ENCODE measurements at regions not wholly inside any gene's neighbourhood (a gene's known extent, or its start where the extent isn't known, plus 50 kb on each side); places are given as distances from the start of the nearest gene placed in this dataset.
A peak's percentile ranks its signal among the peaks of the same experiment; 100 is the strongest.

DNA sequence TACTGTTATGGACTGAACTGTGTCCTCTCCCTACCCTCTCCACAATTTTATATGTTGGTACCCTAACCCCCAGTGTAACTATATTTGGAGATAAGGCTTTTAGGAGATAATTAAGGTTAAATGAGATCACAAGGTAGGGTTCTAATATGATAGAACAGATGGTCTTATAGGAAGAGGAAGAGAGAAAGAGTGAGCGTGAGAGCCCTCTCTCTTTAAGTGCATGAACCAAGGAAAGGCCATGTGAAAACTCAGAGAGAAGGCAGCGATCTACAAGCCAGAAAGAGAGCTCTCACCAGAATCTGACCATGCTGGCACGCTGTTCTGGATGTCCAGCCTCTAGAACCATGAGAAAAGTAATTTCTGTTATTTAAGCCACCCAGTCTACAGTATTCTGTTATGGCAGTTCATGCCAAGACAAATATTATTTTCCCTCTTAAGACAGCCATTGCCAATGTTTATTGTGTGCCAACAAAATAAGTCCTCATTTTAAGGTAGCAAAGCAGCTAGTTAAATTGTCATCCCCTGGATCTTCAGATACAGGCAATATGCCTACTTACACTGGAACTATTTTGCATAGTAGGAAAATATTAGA, 336.2 kb downstream of the MID1IP1 start:
- DNase-seq (ENCODE audit: low read depth in 2 of 2) = no peak

DNA sequence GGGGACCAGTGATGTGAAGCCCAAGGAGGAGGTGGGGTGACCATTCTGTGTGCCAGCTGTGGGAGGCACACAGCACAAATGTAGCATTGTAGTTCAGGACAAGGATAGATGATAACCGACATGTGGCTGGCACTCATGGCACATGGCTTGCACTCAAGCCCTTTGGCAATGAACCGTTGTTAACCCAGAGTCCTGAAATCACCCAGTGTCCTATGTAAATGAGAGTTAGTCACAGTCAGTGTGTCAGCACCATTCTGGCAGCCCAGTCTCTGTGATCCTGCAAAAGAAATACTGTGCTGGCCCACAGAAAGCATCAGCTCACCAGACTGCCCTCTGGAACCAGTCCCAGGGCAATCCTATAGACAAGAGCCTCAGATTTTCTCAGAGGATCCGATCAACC, 339.3 kb downstream of the MID1IP1 start:
- DNase-seq (ENCODE audit: low read depth in 2 of 2) = no peak

DNA sequence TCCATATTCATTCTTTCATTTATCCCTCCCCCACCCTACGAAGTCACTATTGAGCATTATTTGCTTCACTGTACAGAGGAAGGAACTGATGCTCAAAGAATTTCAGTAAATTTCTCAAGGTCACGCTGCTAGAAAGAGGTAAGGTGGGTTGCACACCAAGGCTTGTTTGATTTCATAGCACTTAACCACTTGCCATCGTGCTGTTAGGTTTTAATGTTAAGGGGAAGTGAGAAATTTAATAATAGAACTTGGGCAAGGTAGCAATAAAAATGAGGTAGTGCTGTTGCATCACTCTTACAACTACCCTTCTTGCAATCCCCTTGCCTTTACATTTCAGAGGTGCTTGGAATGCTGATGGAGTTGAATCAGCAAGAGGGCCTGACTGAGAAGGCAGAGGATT, 343.1 kb downstream of the MID1IP1 start:
- DNase-seq (ENCODE audit: low read depth in 2 of 2) = no peak

DNA sequence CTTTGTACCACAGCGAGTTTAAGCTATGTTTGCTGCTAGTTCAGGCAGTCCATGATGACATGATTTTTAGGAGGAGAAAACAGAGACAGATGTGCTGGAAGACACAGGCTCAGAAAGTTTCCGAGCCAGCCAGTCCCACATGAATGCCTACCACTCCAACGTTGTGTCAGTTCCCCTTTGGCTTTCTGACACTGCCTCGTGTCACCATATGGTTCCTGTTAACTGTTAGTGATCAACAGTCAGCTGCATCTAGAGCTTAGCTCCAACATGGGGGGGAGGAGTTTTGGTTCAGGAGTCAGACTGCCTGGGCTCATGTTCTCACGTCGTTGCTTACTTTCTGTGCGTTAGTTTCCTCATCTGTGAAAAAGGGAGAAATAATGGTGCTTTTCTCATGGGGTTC, 343.7 kb downstream of the MID1IP1 start:
- DNase-seq (ENCODE audit: low read depth in 2 of 2) = no peak

DNA sequence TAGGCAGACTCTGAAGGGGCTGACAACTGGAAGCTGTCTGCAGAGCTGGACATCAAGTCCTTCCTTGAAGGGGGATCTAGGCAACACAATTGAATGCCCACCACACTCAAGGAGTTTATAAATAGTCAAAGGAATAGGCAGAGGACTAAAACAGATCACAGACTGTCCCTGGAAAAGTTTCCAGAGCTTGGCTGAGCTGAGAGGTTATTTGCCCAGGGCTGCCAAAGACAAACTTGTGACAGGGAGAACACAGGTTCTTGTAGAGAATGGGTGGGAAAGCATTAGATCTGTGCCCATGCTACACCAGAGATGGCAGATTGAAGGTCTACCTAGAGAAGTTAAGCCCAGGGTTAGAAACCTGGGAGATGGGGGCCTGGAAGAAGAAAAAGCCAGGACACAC, 344.6 kb downstream of the MID1IP1 start:
- no peak for DNase-seq (ENCODE audit: low read depth in 2 of 2)

DNA sequence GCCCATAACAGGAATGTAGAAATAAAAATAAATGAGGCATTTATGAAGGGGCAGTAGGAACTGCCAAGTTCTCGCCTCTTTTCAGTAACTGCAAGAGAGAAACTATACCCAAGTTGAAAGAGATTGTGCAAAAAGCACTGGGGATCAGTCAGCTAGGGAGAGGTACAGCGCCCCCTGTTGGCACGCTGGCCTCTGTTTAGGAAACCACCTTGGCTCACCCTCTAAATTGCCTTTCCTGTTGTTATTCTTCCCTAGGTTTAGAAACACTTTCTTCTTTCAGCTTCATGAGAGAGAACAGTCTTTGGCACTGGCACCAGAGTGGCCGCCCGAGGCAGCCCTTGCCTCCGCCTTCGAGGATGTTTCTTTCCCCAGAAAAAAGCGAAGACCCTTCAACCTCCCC, 348.5 kb downstream of the MID1IP1 start:
- peak; percentile 37 to 57 for DNase-seq (ENCODE audit: low read depth in 2 of 2)

DNA sequence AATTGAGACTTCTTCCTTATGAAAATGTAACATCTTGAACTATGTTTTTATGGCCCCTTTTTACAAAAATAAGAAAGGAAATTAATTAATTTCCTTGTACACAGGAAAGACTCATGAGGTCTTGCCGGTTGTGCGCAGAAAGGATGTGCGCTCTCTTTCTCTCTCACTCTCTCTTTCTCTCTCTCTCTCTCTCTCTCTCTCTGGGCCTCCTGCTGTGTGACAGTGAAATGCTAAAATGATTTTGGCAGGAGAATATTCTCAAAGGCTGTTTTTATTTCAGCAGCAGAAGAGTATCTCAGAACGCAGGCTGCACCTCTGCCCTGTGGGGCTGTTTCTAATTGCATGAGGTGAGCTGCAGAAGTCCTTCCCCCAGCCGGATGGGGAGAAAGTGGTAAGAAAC, 349.0 kb downstream of the MID1IP1 start:
- no peak for DNase-seq (ENCODE audit: low read depth in 2 of 2)

DNA sequence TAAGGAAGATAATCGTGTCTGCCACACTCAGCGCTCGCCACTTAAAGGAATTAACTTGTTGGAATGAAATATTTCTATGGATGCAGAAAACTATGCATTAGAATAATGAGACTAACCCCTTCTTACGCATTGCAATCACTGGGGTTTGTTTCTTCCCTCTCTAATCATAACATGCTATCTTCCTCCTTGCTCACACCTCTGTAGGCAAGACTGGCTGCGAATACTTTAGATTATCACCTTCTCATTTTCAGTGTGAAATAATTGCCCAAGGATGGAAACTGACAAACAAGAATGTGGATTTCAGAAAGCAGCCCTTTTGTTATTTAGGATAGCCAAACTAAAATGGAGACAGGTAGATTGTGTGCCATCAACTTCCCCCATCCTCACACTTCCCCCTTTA, 349.4 kb downstream of the MID1IP1 start:
- DNase-seq (ENCODE audit: low read depth in 2 of 2) = no peak

DNA sequence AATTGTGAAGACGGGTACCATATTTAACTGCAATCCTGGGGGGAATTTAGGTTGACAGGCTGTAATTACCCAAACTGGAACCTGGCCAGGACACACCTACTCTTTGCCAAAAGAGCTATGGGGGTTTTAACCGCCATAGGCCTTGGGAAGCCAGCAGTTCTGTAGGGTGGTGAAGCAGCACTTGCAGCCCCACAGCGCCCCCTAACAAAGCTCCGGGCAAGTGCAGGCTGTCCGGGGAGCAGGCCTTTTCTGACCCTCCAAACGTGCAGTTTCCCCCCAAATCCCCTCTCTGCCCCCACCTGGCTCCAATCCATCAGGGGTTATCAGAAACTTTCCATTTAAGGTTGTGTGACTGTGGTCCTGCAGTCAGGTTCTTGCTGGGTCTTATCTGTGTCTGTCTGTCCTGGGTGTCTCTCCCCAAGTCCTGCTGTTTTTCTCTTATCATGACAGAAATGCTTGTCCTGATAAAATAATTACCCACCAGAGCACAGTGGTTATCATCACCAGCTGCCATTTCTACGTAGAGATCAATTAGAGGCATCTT, 350.9 kb downstream of the MID1IP1 start:
- DNase-seq (ENCODE audit: low read depth in 2 of 2) = peak; percentile 12 to 16

DNA sequence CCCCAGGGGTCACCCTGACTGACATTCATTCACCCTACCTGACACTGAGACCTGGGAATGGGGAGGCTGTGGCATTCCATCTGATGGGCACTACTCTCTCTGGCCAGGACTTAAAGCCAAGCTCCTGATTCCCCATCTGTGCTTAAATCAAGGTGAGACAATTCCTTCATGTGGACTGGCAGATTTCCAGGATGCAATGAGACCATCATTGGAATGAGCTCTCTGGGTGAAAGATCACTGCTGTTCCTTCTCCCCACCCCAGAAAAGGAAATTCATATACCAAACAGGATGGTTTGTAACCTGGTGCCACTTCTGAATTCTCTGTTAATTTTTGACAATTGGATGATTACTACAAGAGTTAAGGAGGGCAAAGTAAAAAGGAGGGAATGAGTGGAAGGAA, 354.8 kb downstream of the MID1IP1 start:
- DNase-seq (ENCODE audit: low read depth in 2 of 2) = no peak

DNA sequence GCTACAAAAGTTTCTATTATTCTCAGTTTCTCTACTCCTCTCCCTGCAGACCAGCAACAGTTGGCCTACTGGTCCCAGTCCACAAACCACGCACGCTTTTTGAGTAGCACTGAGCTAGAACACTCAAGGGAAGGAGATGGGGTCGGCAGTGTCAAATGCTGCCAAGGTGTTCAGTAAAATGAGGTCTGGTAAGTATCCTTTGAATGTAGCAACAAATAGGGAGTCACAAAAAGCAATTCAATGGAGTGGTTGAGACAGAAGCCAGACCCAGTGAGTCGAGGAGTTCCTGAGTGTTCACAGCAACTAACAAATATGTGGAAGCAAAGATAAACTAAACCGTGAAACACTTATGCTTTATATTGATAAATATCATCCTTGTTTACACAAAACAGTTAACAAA, 355.7 kb downstream of the MID1IP1 start:
- DNase-seq (ENCODE audit: low read depth in 2 of 2) = no peak

DNA sequence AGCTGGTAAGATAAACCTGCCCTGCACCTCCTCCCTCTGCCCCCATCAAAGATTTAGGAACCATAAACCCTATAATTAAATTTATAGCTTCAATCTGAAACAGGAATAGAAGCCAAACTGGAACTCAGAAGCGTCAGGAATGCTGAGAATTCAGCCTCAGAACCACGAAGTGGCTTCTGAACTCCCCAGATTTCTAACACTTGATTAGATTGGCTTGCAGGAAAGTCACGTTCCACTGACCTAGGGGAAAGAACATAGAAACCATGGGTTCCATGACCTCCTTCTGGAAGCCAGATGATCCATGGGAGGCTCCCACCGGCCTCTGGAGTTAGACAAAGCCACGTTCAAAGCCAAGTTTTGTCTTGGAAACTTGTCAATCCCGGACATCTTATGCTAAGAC, 356.5 kb downstream of the MID1IP1 start:
- no peak for DNase-seq (ENCODE audit: low read depth in 2 of 2)

DNA sequence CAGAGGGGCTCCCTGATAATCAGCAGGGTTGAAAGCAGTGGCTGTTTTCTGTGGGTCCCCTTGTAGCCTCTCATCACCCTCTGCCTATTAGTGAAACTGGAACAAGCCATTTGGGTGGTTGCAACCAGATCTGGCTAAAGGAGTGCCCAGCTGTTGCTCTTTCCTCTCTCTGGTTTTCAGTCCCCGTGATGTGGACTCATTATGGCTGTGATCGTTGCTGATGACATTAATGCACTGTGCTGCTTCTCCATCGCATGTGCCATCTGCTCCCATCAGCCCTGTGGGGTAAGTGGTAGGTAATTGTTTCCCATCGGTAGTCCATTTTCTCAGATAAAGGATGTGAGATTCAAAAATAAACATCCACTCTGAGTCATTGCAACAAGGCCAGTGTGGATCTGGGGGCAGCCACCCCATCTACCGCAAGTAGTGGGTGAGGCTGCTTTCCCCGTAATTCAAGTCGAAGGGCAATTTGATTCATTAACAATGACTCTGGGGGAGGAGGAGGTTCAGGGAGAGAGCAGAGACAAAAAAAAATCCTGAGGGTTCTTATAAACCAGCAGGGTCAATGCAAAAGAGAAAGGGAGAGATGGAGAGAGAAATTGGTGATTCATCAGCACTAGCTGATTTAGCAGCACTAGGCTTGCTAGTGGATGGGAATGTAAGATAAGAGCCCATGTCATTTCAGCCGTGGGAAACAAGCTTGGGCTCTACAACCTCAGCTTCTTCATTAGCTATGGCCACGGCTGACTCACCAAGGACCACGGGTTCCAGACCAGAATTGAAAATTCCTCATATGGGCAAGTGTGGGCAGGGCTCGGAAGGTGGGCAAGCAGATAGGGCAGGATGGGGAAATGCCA, 357.8 kb downstream of the MID1IP1 start:
- peak in 1 of 2 donors; percentile 2 for DNase-seq (ENCODE audit: low read depth in 2 of 2)

DNA sequence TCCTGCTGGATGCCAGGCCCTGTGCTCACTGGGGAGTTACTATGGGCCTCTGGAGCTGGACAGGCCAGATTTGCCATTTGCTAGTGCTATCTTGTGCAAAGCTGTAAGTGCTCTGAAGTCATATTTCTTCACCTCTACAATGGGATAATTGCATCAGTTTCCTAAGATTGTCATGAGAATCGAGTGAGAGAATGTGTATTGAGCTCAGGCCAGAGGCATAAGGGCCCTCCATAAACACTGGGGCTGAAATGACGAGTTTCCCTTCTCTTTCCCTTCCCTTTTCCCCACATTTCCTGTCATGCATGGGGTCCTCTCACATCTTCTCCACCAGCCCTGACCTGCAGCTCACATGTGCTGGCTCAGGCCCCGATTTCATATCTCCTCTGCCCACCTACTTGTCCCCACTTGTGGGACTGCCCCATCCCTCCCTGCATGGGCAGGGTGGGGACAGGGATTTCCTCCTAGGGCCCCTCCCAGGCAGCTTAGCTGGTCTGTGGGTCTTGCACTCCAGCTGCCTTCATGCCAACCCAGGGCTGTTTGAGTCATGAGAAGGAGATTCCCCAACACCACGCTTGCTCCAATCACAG, 358.8 kb downstream of the MID1IP1 start:
- no peak for DNase-seq (ENCODE audit: low read depth in 2 of 2)

DNA sequence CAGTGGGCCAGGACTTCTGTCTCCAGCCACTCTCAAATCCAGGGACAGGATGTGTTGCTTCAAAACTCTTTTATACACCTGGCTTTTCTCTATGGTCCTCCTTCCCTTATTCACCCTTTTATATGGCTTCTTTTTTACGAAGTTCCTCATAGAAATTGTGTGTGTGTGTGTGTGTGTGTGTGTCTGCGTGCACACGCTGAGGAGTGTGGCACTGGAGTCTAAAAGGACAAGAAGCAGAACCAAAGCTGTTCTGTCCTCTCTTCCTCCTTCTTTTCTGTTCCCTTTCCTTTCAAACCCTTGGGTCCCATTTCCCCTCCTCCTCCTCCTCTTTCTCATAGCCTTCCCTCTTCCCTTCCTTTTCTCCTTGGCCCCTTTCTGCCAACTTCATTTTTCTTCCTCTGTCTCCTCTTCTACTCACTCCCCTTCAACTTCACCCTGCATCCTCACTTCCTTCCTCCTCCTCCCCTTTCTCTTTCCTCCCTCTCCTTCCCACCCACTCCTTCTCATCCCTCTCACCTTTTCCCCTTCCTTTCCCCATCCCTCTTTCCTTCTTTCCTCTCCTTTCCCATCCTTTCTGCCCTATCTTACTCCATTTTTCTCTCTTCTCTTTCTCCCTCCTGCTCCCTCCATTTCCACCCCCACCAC, 360.5 kb downstream of the MID1IP1 start:
- no peak for DNase-seq (ENCODE audit: low read depth in 2 of 2)

DNA sequence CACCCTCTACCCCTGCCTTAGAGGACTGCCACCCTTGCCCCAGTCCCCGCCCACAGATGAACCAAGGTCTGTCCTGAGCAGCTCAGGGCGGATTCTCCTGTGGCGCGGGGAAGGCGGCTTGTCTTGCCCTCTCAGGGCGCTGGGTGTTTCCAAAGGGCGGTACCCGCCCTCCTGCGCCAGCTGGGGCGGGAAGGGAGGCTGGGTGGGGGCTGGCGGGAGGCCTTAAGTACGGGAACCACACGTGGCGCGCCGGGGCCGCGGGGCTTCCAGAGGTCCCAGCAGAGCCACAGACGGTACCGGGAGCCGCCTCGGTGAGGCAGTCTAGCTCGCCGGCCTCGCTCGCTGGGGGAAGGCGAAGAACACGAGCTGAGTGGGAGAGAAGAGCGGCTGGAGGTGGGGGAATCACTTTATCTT, 361.1 kb downstream of the MID1IP1 start:
- DNase-seq (ENCODE audit: low read depth in 2 of 2) = no peak

DNA sequence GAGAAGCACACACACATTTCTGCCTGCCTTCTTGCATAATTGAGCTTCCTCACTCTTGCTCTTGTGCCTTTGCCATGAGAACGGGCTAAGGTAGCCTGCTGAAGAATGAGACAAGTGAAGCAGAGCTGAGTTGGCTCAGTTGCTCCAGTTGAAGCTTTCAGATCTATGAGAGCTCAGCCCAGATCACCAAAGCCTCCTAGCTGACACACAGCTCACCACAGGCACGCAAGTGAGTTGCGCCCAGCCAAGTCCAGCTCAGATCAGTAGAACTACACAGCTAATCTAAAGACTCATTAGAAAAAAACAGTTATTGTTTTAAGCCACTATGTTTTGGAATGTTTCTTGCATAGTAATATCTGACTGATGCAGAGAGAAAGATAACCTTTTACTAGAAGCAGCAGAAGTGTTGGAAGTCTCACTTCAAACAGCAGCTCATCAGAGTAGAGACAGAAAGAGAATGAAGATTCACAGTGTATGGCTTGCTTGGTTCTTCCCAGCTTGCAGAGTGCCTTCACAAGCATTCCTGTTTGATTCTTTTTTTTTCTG, 362.4 kb downstream of the MID1IP1 start:
- DNase-seq (ENCODE audit: low read depth in 2 of 2) = no peak

DNA sequence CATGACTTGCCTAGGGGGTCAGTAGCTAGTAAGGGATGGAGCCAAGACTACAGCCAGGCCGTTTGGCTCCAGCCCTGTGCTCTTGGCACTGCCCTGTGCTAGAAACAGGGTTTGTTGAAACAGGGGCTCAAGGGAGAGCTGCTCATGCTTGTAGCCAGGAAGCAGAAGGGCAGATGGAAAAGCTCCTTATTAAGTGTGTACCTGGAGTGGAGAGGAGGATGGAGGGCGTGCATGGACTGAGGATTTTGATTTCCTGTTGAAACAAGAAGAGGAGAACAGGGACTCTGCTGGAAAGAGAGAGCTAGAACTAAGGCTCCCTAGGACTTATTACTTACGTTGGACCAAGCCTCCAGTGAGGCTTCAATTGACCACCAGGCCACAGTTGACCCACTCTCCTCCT, 363.0 kb downstream of the MID1IP1 start:
- no peak for DNase-seq (ENCODE audit: low read depth in 2 of 2)

DNA sequence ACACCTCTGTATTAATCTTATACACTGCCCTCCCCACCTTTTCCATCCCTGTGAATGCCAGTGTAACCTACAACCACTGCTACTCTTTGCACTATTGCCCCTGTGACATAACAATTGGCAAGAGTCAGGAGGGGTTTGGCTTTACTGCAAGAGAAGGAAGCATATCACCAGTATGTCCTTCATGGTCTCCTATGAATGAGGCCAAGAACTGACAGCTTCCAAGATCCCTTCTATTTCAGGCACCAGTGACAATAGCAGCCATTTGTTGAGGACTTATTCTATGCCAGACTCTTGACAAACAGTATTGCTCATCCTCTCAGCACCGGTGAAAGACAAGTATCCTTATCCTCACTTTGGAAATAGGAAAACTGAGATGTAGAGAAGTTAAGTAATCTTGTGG, 363.9 kb downstream of the MID1IP1 start:
- DNase-seq (ENCODE audit: low read depth in 2 of 2) = no peak

DNA sequence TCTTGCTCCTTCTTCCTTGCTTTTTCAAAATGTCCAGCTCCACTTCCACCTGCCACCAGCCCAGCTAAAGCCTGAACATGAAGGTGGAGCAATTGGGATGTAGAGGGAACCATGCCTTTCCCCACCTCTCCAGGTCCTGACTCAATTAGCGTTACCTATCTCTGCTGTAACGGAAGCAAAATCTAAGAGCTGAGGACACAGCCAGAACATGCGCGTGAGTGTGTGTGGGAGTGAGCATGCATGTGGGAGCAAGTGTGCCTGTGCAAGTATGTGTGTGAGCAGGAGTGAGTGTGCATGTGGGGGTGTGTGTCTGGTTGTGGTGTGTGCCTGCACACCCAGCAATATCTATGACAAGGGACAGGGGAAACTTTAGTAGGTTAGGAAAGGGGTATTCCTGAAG, 364.5 kb downstream of the MID1IP1 start:
- DNase-seq (ENCODE audit: low read depth in 2 of 2) = no peak

DNA sequence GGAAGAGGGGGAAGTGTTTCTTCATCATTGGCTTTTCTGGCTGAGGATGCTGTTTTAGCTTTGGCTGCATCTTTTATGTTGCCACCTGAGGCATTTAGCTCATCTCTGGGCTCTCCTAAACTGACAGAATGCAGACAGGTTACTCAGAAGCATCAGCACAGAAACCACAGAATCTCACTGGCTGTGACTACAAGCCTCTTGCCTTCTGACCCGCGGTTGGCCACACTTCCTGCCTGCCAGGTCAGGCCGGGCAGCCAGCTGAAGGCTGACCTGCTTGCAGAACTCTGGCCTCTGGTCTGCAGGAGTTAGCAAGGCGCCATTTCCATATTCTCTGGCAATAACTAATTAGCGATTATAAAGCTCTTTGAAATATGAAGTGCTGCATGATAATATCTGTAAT, 366.5 kb downstream of the MID1IP1 start:
- DNase-seq (ENCODE audit: low read depth in 2 of 2) = no peak

DNA sequence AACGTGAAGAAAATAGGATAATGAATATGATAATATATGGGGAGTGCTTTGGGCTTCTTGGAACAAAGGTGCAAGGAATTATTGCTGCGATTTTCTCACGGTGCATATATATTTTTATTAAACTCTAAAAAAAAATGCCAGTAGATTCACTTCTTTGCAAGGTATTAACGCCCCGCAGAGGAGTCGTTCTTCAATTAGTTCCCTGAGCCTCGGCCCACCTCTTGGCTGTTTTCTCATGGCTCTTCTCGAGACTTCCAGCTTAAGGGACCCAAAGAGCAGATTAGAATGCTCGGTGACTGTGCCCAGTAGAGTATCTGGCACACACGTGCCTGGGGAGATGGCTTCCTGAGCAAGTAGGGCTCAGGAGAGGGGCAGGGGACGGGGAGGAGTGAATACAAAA, 367.4 kb downstream of the MID1IP1 start:
- no peak for DNase-seq (ENCODE audit: low read depth in 2 of 2)

Data from lung microvascular endothelial cell (primary cell).